HUDEP-2 (cell line): ENCODE measurements at regions not wholly inside any gene's neighbourhood (a gene's known extent, or its start where the extent isn't known, plus 50 kb on each side); places are given as distances from the start of the nearest gene placed in this dataset.

Source experiments
- DNase-seq, 76 experiments: peaks; one replicate each; lab custom pipeline; 2025; ENCODE audit not compliant: unreplicated experiment in 76 of 76; lab: John Stamatoyannopoulos, UW

DNA sequence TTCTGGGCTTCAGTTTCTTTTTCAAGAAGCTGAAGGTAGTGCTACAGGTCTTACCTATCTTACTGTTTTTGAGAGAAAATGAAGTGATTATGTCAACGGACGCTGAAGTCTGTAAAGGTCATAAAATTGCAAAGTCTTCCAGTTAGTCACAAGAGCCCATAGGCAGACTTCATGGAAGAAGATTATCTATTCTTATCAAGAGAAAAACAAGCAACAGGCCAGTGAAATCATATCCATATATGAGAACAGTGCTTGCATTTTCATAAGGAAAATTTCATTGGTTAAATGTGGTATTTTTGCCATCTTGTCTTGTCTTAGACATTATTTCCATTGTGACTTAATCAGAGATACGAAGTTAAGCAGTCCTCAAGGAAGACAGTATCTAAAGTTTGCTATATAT is 412.7 kb upstream of the SEL1L start:
- DNase-seq: no peak

GRCh38 chr14:81946834-81947798 is 413.5 kb upstream of the SEL1L start:
- DNase-seq: no peak

- no peak for DNase-seq
These were observed 419.3 kb upstream of the SEL1L start for GRCh38 chr14:81952917-81953316.

- DNase-seq: no peak
These were observed 419.8 kb upstream of the SEL1L start for GRCh38 chr14:81953419-81953818.

GRCh38 chr14:81955123-81955522 is 421.5 kb upstream of the SEL1L start:
- no peak for DNase-seq

DNA sequence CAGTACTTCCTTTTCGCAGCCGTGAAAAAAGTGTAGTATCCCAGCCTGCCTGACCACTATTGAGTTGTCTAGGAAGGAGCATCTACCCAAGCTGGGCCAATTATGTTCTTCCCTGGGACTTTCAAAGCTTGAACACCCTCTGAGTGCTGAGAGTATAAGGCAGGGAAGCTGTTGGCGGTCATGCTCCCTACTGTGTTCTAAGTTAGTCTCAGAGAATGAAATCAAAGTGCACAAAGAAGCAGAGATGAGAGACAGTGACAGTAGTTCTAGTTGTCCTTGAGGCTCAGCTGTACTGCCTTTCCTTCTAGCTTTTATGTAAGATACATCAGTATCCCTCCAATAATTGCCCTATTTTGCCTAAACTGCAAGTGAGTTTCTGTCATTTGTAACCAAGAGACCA is 427.1 kb upstream of the SEL1L start:
- no peak for DNase-seq

GRCh38 chr14:81963846-81964245 is 430.2 kb upstream of the SEL1L start:
- DNase-seq: no peak

DNA sequence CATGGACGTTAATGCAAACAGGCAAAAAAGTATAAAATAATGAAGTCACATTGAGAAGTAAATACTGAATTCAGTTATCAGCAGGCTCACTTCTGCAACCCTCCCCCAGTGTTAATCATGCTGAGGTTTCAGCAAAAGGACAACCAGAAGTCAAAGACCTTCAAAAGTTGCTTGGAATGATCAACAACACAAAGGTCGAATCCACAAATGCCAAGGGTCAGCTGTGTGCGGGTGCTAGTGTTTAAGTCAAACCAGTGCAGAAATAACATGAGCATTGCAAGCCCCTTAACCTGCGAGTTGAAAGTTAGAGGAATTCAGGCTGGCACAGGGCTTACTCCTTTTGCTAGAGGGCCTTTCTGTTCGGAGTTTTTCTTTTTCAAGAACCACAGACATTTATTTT is 436.7 kb upstream of the SEL1L start:
- DNase-seq: no peak

- no peak for DNase-seq
These were observed 438.3 kb upstream of the SEL1L start for GRCh38 chr14:81971911-81972310.

- DNase-seq: no peak
These were observed 438.9 kb upstream of the SEL1L start for GRCh38 chr14:81972601-81973000.

- DNase-seq: no peak
These were observed 440.9 kb upstream of the SEL1L start for GRCh38 chr14:81974543-81974942.

GRCh38 chr14:81980601-81981306 is 447.1 kb upstream of the SEL1L start:
- DNase-seq: no peak

- no peak for DNase-seq
These were observed 447.6 kb upstream of the SEL1L start for GRCh38 chr14:81981307-81981675.

- no peak for DNase-seq
These were observed 448.4 kb upstream of the SEL1L start for GRCh38 chr14:81982046-81982445.

DNA sequence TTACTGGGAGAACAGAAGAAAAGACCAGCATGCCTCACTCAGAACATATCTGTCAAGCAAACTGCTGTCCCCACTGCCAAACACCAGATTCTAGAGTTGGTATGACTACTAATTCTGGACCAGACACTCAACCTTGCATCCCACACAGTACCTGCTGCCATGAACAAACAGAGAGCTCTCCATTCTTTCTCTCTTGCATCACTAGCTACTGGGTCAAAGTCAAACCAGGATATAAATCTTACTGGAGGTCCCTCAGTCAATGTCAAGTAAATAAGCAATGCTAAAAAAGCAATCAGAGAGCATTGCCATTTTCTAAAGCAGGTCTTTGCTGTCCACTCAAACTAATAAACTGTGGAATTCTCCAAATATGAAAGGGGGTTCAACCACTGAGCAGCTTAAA is 452.4 kb upstream of the SEL1L start:
- no peak for DNase-seq

GRCh38 chr14:81989211-81989610 is 455.6 kb upstream of the SEL1L start:
- no peak for DNase-seq

DNA sequence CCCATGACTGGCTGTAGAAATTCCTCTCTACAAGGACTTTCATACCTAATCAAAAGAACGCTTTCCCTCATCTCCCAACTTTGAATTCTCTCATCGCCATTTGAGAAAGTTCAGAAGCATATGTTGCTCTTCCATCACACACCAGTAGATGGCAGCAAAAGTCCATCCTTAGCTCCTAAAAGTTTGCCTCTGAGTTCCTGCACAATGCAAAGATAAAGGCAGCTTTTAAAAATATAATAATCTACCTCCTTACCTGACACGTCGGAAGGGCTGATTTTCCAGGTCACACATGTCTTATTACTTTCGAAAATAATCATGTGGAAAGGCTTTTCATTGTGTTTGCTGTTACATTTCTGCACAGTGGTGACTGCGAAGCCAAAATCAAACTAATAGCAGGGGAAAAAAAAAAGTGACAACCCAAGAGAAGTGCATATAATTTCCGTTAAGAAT is 456.7 kb upstream of the SEL1L start:
- DNase-seq: peak in 19 of 76 experiments; percentile 1 to 41 (median 3)

DNA sequence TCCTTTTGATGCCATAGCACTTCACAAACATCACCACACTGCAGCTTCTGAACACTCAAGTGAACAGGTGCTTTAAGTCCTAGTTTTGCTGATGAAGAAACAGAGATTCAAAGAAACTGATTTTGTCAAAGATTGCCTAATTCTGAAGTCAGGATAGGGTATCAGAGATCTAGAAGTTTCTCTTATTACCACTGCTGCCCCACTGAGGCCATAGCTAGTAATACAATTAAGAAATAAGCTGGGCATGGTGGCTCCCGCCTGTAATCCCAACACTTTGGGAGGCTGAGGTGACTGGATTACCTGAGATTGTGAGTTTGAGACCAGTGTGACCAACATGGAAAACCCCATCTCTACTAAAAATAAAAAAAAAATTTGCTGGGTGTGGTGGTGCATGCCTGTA is 458.3 kb upstream of the SEL1L start:
- DNase-seq: no peak

DNA sequence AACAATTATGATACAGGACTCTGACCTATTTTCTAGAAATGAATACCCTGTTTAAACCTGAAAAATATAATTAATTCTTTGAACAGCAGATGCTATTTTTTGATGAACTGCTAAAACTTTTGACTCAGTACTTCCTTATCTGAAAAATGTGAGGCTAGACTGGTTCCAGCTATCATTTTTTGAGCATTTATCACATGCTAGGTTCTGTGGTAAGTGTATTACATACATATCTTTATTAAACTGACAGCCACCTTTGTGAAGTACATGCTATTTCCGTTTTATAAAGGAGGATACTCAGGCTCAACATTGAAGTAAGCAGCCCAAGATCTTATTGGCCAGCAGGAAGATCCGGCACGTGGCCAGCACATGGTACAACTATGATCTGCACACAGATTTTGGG is 459.8 kb upstream of the SEL1L start:
- no peak for DNase-seq

- no peak for DNase-seq
These were observed 469.8 kb upstream of the SEL1L start for GRCh38 chr14:82003426-82003825.

GRCh38 chr14:82009076-82009475 is 475.4 kb upstream of the SEL1L start:
- no peak for DNase-seq

DNA sequence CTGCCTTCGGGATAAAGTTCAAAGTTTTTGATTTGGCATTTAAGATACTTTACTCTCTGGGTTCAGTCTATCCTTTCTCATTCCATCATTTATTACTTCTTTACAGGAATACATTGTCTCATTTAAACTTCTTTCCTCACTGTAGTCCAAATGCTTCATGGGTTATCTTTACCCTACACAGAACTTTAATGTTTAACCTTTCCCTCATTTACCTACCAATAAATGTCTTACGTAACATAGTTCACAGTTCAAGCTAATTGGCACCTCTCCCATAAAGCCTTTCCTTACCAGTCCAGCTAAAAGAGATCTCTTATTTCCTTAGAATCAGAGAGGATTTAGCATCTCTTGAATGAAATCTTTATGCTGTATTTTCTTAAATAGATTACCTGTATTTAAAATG is 476.3 kb upstream of the SEL1L start:
- no peak for DNase-seq
